ENCODE measurements at regions not wholly inside any gene's neighbourhood (a gene's known extent, or its start where the extent isn't known, plus 50 kb on each side); places are given as distances from the start of the nearest gene placed in this dataset.
"Not testable (repeated sequence)": the region's sequence is repeated elsewhere in the genome, so short reads cannot be mapped to it uniquely, and the experiment has no call there.

DNA sequence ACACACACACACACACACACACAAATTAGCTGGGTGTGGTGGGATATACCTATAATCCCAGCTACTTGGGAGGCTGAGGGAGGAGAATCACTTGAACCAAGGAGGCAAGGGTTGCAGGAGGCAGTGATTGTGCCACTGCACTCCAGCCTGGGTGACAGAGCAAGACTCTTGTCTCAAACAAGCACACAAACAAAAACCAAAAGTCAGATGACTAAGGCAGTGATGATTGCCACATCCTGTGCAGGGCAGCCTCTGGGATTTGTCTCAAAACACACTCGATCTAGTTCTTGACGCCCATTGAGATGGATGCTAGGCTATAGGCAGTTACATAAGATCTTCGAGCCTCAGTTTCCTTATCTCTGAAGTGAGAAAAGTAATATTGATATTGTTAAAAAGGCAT lies 183.1 kb upstream of the NOTCH2NLA start:
- BruUV-seq (replicated peaks); DNase-seq (ENCODE audit: low read depth, low spot score); H3K9me3 ChIP-seq (ENCODE audit: control insufficient read depth, insufficient read depth, low read depth, low read length); H3K4me1 ChIP-seq (ENCODE audit: control insufficient read depth, insufficient read depth, low read length); H3K27me3 ChIP-seq (ENCODE audit: control insufficient read depth, insufficient read depth, low read length); H3K27ac ChIP-seq (ENCODE audit: low read length); H3K4me3 ChIP-seq (ENCODE audit: low read depth in 2 of 2, low read length in 2 of 2); in situ Hi-C loops (cut with HindIII; ENCODE audit: low pct_unique_long_range_greater_than_20kb, low sequenced_read_pairs); ATAC-seq; POLR2A ChIA-PET; H3K36me3 ChIP-seq (ENCODE audit: control insufficient read depth, insufficient read depth, low read length); intact Hi-C loops (cut with micrococcal nuclease; ENCODE audit: unreplicated experiment); CTCF ChIA-PET: not testable (repeated sequence)

DNA sequence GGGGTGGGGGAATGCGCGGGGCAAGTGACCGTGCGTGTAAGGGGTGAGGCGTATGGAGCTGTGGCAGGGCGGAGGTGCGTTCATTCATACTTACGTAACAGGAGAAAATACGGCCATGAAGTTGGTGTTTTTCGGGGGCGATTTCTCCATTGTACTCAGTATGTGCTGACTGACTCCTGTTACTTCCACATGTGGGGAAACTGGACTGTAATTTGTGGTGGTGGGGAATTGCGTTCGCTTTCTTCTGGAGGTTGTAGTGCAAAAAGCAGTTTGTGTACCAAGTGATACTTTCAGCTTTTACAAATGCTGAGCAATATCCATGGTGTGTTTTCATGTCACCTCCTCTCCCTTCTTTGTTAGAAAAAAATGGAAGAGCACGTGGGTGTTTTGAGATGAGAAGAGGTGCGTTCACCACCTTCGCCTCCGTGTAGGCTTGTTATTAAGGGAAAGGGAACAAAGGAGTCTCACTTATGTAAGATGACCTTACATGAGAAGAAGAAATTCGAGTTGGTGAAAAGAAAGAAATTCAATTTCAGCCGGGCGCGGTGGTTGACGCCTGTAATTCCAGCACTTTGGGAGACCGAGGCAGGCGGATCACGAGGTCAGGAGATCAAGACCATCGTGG lies 181.1 kb upstream of the NOTCH2NLA start:
- DNase-seq (ENCODE audit: low read depth, low spot score), result peak; percentile 90
- in situ Hi-C loops (cut with HindIII; ENCODE audit: low pct_unique_long_range_greater_than_20kb, low sequenced_read_pairs); H3K36me3 ChIP-seq (ENCODE audit: control insufficient read depth, insufficient read depth, low read length); H3K27ac ChIP-seq (ENCODE audit: low read length); H3K9me3 ChIP-seq (ENCODE audit: control insufficient read depth, insufficient read depth, low read depth, low read length); H3K4me1 ChIP-seq (ENCODE audit: control insufficient read depth, insufficient read depth, low read length); CTCF ChIA-PET; intact Hi-C loops (cut with micrococcal nuclease; ENCODE audit: unreplicated experiment); H3K27me3 ChIP-seq (ENCODE audit: control insufficient read depth, insufficient read depth, low read length): not testable (repeated sequence)
- H3K4me3 ChIP-seq (ENCODE audit: low read depth in 2 of 2, low read length in 2 of 2), result peak overlapping the region; percentile 11 to 24; a peak in 3 of 4 replicates
- peak; percentile 96 for TF ChIP-seq POLR2AphosphoS5 (IDR thresholded peaks at IDR 0.05; ENCODE audit: low read depth, low read length)
- ATAC-seq, result peak; percentile 98
- POLR2A ChIA-PET, result interaction anchor here (0.6 kb wide), 1 partner anchor 729 kb away, joined by 9 read pairs; no protein-coding TSS in a partner anchor
- BruUV-seq (replicated peaks), result TSS peak; percentile 100

DNA sequence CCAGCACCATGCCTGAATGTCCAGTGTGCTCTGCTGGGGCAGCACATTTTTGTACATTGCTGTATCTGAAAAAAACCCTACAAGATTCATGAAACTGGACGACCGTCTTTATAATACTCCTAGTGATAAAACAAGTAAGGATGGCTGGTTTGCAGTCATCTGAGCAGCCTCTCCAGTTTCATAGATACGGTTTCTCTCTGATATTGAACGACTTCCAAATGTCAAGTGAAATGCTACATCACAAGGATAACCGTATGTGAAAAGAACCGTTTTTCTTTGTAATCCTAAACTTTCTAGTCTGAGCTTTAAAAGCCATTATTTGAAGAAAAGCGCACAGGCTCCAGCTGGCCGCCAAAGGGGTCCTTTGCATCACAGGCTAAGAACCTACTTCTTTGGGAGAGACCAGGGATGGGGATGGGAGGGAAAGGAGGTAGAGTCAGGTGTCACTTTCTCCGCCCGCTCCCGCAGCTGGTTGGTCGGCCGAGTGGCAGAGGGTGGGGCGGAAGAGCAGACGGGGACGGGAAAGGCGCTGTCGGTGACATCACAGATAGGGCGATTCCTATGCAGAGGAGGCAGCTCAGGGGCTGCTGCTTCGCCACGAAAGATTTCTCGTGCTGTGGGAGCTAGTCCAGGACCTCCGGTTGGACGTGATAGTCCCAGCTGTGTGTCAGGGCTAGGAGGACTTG lies 180.4 kb upstream of the NOTCH2NLA start:
- H3K27ac ChIP-seq (ENCODE audit: low read length); H3K4me1 ChIP-seq (ENCODE audit: control insufficient read depth, insufficient read depth, low read length); H3K9me3 ChIP-seq (ENCODE audit: control insufficient read depth, insufficient read depth, low read depth, low read length); H3K27me3 ChIP-seq (ENCODE audit: control insufficient read depth, insufficient read depth, low read length); DNase-seq (ENCODE audit: low read depth, low spot score); CTCF ChIA-PET; BruUV-seq (replicated peaks); in situ Hi-C loops (cut with HindIII; ENCODE audit: low pct_unique_long_range_greater_than_20kb, low sequenced_read_pairs); intact Hi-C loops (cut with micrococcal nuclease; ENCODE audit: unreplicated experiment); H3K36me3 ChIP-seq (ENCODE audit: control insufficient read depth, insufficient read depth, low read length): not testable (repeated sequence)
- POLR2A ChIA-PET, result interaction anchor here (0.6 kb wide), 1 partner anchor 729 kb away, joined by 9 read pairs; no protein-coding TSS in a partner anchor
- H3K4me3 ChIP-seq (ENCODE audit: low read depth in 2 of 2, low read length in 2 of 2), result peak overlapping the region in 1 of 2 experiments; percentile 35; a peak in 2 of 4 replicates
- peak; percentile 95 for ATAC-seq

DNA sequence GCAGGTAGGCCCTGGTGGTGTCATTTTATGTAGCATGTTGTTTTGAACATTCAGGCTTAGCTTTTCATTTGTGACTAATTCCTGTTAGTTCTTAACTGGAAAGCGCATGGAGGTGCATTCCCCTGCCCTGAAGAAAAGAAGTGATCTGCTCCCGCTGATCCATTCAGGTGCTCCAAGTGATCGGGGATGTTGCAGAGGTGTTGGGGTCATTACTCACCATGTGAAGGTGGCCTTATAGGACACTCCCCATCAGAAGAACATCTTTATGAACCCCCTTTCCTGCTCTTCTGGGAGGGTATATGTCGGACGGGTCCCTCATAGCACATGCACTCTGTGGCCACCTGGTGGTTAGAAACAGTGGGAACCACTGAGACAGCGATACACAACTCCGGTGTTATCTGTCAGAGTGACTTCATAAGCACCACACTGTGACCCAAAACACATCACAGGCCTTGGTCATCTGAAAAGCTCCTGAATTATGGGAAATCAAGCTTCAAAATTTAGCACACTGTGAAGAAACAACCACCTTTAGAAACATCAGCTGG lies 172.5 kb upstream of the NOTCH2NLA start:
- in situ Hi-C loops (cut with HindIII; ENCODE audit: low pct_unique_long_range_greater_than_20kb, low sequenced_read_pairs); DNase-seq (ENCODE audit: low read depth, low spot score); CTCF ChIA-PET: not testable (repeated sequence)

DNA sequence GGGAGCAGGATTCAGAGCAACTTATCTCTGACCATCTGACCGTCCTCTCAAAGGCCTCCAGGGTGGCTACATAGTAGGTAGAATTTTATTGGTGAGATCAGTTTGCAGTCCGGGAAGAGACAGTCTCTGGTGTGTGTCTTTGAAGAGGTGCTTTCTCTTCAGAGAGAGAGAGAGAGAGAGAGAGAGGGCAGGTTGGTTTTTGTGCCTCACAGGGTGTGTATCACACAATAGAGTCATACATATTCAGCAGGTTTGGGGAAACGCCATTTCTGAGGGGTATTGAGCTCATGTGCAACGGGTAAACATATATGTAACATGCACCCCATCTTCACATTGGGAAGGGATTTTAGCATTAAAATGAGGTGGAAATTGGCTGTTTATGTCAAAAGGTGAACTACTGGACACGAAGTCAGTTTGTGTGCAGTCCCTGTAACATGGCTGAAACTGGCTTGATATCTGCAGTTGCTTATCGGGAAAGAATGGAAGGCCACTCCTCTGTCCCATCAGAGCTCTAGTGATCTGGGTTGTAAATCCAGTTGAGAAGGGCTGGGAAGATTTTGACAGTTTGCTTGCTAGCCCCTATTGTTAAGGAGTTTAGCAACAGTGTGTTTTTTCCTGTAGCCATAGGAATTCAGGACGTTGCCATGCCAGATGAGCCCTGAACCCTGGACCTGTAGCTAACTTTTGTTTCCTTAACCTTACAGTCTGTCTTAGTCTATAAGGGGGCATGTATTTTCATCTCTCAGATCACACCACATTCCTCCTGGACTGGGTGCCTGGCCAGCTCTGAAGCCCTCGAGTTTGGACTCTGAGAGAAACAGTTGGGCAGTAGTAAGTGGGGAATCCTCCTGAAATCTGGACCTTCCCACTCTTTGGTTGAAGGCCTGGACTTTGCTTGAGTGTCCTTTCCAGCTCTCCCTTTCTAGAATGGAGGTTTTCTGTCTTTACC lies 171.6 kb upstream of the NOTCH2NLA start:
- in situ Hi-C loops (cut with HindIII; ENCODE audit: low pct_unique_long_range_greater_than_20kb, low sequenced_read_pairs); ATAC-seq; CTCF ChIA-PET; H3K4me3 ChIP-seq (ENCODE audit: low read depth in 2 of 2, low read length in 2 of 2); BruUV-seq (replicated peaks); POLR2A ChIA-PET; intact Hi-C loops (cut with micrococcal nuclease; ENCODE audit: unreplicated experiment); H3K36me3 ChIP-seq (ENCODE audit: control insufficient read depth, insufficient read depth, low read length); H3K27me3 ChIP-seq (ENCODE audit: control insufficient read depth, insufficient read depth, low read length); DNase-seq (ENCODE audit: low read depth, low spot score); H3K27ac ChIP-seq (ENCODE audit: low read length); H3K9me3 ChIP-seq (ENCODE audit: control insufficient read depth, insufficient read depth, low read depth, low read length); H3K4me1 ChIP-seq (ENCODE audit: control insufficient read depth, insufficient read depth, low read length): not testable (repeated sequence)

More for the DNA sequence above, 172.5 kb upstream of the NOTCH2NLA start:
- H3K4me1 ChIP-seq (ENCODE audit: control insufficient read depth, insufficient read depth, low read length); H3K4me3 ChIP-seq (ENCODE audit: low read depth in 2 of 2, low read length in 2 of 2); BruUV-seq (replicated peaks); POLR2A ChIA-PET; H3K27ac ChIP-seq (ENCODE audit: low read length); H3K27me3 ChIP-seq (ENCODE audit: control insufficient read depth, insufficient read depth, low read length); H3K9me3 ChIP-seq (ENCODE audit: control insufficient read depth, insufficient read depth, low read depth, low read length); H3K36me3 ChIP-seq (ENCODE audit: control insufficient read depth, insufficient read depth, low read length); intact Hi-C loops (cut with micrococcal nuclease; ENCODE audit: unreplicated experiment): not testable (repeated sequence)
- TF ChIP-seq, protein P1, sequence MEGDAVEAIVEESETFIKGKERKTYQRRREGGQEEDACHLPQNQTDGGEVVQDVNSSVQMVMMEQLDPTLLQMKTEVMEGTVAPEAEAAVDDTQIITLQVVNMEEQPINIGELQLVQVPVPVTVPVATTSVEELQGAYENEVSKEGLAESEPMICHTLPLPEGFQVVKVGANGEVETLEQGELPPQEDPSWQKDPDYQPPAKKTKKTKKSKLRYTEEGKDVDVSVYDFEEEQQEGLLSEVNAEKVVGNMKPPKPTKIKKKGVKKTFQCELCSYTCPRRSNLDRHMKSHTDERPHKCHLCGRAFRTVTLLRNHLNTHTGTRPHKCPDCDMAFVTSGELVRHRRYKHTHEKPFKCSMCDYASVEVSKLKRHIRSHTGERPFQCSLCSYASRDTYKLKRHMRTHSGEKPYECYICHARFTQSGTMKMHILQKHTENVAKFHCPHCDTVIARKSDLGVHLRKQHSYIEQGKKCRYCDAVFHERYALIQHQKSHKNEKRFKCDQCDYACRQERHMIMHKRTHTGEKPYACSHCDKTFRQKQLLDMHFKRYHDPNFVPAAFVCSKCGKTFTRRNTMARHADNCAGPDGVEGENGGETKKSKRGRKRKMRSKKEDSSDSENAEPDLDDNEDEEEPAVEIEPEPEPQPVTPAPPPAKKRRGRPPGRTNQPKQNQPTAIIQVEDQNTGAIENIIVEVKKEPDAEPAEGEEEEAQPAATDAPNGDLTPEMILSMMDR (IDR thresholded peaks at IDR 0.05), result peak; percentile 77
- peak; percentile 93 for ATAC-seq

DNA sequence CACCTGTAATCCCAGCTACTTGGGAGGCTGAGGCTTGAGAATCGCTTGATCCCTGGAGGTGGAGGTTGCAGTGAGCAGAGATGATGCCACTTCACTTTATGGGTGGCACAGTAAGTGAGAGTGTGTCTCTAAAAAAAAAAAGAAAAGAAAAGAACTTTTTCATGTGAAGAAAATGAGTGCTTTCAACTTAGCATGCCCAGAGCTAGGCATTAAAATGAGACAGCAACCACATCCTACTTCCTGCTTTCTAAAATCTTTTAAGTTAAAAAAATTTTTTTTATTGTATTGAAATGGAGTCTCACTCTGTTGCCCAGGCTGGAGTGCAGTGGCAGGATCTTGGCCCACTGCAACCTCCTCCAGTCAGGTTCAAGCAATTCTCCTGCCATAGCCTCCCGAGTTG lies 170.4 kb upstream of the NOTCH2NLA start:
- H3K4me1 ChIP-seq (ENCODE audit: control insufficient read depth, insufficient read depth, low read length); H3K36me3 ChIP-seq (ENCODE audit: control insufficient read depth, insufficient read depth, low read length); H3K9me3 ChIP-seq (ENCODE audit: control insufficient read depth, insufficient read depth, low read depth, low read length); intact Hi-C loops (cut with micrococcal nuclease; ENCODE audit: unreplicated experiment); H3K4me3 ChIP-seq (ENCODE audit: low read depth in 2 of 2, low read length in 2 of 2); H3K27me3 ChIP-seq (ENCODE audit: control insufficient read depth, insufficient read depth, low read length); H3K27ac ChIP-seq (ENCODE audit: low read length); in situ Hi-C loops (cut with HindIII; ENCODE audit: low pct_unique_long_range_greater_than_20kb, low sequenced_read_pairs); DNase-seq (ENCODE audit: low read depth, low spot score); CTCF ChIA-PET; ATAC-seq; POLR2A ChIA-PET; BruUV-seq (replicated peaks): not testable (repeated sequence)
